ENCODE measurements at regions not wholly inside any gene's neighbourhood (a gene's known extent, or its start where the extent isn't known, plus 50 kb on each side); places are given as distances from the start of the nearest gene placed in this dataset.

DNA sequence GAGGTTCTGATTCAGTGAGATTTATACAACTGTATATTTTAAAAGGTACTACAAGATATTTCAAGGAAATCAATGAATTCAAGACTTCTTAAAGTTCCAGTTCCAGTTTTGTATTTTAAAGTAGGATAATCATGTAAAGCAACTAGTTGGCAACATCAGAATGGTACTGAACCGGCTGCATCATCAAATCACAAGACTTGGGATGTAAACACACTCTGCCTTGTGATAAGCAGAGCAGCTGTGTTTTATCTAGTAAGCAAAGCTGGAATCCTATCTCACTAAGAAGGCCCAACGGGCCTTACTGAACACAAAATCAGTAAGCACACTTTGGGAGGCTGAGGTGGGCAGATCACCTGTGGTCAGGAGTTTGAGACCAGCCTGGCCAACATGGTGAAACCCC lies 327.2 kb upstream of the NREP start:
- Histone ChIP-seq H3K36me3 (no peaks in the 10 kb centered on the region), H3K4me3 (no peak overlapping the region), H3K4me1 (no peaks in the 10 kb centered on the region), H3K27me3 (no peaks in the 10 kb centered on the region), H3K27ac (no peak overlapping the region), H3K9me3 (no peaks in the 10 kb centered on the region)
- TF ChIP-seq, protein P1, sequence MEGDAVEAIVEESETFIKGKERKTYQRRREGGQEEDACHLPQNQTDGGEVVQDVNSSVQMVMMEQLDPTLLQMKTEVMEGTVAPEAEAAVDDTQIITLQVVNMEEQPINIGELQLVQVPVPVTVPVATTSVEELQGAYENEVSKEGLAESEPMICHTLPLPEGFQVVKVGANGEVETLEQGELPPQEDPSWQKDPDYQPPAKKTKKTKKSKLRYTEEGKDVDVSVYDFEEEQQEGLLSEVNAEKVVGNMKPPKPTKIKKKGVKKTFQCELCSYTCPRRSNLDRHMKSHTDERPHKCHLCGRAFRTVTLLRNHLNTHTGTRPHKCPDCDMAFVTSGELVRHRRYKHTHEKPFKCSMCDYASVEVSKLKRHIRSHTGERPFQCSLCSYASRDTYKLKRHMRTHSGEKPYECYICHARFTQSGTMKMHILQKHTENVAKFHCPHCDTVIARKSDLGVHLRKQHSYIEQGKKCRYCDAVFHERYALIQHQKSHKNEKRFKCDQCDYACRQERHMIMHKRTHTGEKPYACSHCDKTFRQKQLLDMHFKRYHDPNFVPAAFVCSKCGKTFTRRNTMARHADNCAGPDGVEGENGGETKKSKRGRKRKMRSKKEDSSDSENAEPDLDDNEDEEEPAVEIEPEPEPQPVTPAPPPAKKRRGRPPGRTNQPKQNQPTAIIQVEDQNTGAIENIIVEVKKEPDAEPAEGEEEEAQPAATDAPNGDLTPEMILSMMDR (IDR thresholded peaks at IDR 0.05) = no peak
- intact Hi-C loops (cut with DNase I; ENCODE audit: low total_unique reads) = no loop called here
- no peak for DNase-seq

DNA sequence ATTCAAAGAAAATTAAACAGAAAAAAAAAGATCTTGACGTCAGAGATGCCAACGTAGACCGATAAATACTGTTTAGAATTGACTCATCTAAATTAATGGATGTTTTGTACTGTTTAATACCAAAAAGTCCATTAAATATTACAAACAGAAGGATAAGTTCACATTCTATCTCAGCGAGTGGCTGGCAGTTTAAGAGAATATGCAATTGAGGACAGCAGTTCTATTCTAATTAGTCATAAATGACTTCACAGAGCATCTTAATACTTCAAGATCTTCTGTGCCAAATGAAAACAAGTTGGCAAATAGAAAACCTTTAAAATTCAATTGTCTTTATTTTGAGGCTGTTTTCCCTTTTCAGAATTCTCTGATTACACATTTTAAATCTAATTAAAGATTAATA lies 326.6 kb upstream of the NREP start:
- TF ChIP-seq, protein P1 (IDR thresholded peaks at IDR 0.05) = no peak
- no peak overlapping the region for H3K27ac ChIP-seq
- DNase-seq = no peak
- no peak overlapping the region for H3K4me3 ChIP-seq
- no peaks in the 10 kb centered on the region for H3K36me3 ChIP-seq
- H3K4me1 ChIP-seq = no peaks in the 10 kb centered on the region
- no peaks in the 10 kb centered on the region for H3K27me3 ChIP-seq
- intact Hi-C loops (cut with DNase I; ENCODE audit: low total_unique reads) = no loop called here
- no peaks in the 10 kb centered on the region for H3K9me3 ChIP-seq

DNA sequence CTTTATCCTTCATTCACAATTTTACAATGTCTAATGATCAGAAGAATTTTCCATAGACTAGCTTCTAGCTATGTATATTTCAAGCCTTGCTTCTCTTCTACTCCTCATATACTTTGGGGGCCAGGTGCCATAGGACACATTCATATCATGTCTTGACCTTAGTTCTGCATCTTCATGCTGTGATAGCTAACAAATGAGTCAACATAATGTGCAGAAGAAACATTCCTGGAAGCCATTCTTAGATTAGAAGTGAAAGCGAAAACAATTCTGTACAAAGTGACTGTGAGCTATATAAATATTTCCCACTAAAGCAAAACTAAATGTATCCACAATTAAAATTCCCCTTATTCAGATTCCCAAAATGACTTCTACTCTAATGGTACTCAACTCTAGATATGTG lies 320.2 kb upstream of the NREP start:
- H3K27me3 ChIP-seq = no peaks in the 10 kb centered on the region
- H3K27ac ChIP-seq = no peak overlapping the region
- no peak for DNase-seq
- TF ChIP-seq, protein P1 (IDR thresholded peaks at IDR 0.05) = no peak
- no peaks in the 10 kb centered on the region for H3K36me3 ChIP-seq
- no peaks in the 10 kb centered on the region for H3K9me3 ChIP-seq
- no peak overlapping the region for H3K4me3 ChIP-seq
- H3K4me1 ChIP-seq = no peaks in the 10 kb centered on the region
- intact Hi-C loops (cut with DNase I; ENCODE audit: low total_unique reads) = no loop called here

DNA sequence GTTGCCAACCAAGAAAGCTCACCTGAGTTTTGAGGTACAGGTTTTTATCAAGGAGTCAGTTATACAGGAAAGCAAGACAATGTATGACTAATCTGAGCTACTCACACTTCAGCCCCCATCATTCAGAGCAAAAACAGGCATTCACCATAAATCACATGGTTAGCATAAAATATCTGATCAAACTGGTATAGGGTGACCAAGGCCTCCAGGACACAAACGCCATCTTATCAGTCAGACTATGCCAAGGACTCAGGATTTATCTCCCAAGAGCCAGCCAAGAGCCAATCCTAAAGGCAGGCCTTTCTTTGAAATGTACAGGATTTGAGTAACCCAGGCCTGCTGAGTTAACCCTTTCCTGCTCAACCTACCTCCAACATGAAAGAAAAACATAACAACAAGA lies 313.0 kb upstream of the NREP start:
- DNase-seq = no peak
- Histone ChIP-seq H3K4me1 (no peaks in the 10 kb centered on the region), H3K27ac (no peak overlapping the region), H3K27me3 (no peaks in the 10 kb centered on the region), H3K36me3 (no peaks in the 10 kb centered on the region), H3K9me3 (no peaks in the 10 kb centered on the region), H3K4me3 (no peak overlapping the region)
- TF ChIP-seq, protein P1 (IDR thresholded peaks at IDR 0.05) = no peak
- intact Hi-C loops (cut with DNase I; ENCODE audit: low total_unique reads) = no loop called here

DNA sequence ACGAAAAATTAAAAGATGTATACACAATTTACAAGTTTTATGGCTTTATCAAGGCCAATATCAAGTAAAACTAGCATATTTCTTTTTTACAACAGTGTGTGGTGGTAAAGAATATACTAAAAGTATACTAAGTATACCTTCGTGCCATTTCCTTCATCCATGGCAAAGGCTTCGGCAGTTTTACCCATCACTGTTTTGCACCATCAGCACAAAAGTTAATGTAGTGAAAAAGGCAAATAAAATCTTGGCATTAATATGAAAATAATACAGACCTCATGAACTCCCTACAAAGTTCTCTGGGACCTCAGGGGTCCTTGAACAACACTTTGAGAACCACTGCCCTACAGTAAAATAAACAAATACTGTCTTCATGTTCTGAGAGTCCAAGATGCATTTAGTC lies 312.3 kb upstream of the NREP start:
- intact Hi-C loops (cut with DNase I; ENCODE audit: low total_unique reads) = no loop called here
- DNase-seq = no peak

DNA sequence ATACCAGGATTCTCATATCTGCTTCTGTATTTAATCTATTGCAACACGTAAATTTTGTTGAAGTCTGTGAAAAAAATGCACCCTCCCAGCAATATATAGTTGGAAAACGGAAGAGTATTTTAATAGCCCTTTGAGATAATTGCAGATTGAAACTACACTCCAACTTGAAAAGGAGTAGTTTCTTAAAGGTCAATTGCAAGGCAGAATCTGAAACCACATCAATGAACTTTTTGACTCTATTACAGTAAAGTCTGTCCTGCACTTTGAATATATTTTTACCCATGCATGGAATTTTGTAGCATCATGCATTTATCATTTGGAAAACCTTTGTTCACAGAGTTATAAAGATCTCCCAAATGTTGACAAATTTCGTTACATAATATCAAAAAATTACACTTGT lies 311.6 kb upstream of the NREP start:
- intact Hi-C loops (cut with DNase I; ENCODE audit: low total_unique reads) = no loop called here
- TF ChIP-seq, protein P1 (IDR thresholded peaks at IDR 0.05) = no peak

More for the DNA sequence above, 312.3 kb upstream of the NREP start:
- Histone ChIP-seq H3K27ac (no peak overlapping the region), H3K36me3 (no peaks in the 10 kb centered on the region), H3K27me3 (no peaks in the 10 kb centered on the region), H3K9me3 (no peaks in the 10 kb centered on the region), H3K4me1 (no peaks in the 10 kb centered on the region), H3K4me3 (no peak overlapping the region)
- TF ChIP-seq, protein P1 (IDR thresholded peaks at IDR 0.05) = no peak

More for the DNA sequence above, 311.6 kb upstream of the NREP start:
- Histone ChIP-seq H3K27me3 (no peaks in the 10 kb centered on the region), H3K27ac (no peak overlapping the region), H3K4me1 (no peaks in the 10 kb centered on the region), H3K36me3 (no peaks in the 10 kb centered on the region), H3K9me3 (no peaks in the 10 kb centered on the region), H3K4me3 (no peak overlapping the region)
- DNase-seq = no peak
